ENCODE measurements at regions not wholly inside any gene's neighbourhood (a gene's known extent, or its start where the extent isn't known, plus 50 kb on each side); places are given as distances from the start of the nearest gene placed in this dataset.

DNA sequence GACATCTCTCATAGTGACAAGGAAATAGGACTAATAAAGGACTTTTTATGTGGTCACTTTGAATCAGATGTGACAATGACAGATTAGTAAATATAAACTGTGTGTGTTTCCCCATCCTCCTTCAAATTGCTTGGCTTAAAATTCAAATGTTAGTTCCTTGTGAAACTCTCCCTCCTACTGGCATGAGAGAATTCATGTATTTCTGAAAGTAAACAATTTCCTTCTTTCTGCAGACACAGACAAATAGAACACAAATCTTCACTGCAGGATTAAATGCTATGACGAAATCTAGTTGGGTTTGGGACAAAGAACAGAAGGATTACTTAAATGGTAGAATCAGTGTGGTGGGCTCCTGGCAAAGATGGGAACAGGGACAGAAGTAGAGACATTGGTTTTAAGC, 328.7 kb upstream of the FAM98A start:
- TF ChIP-seq, protein P1, sequence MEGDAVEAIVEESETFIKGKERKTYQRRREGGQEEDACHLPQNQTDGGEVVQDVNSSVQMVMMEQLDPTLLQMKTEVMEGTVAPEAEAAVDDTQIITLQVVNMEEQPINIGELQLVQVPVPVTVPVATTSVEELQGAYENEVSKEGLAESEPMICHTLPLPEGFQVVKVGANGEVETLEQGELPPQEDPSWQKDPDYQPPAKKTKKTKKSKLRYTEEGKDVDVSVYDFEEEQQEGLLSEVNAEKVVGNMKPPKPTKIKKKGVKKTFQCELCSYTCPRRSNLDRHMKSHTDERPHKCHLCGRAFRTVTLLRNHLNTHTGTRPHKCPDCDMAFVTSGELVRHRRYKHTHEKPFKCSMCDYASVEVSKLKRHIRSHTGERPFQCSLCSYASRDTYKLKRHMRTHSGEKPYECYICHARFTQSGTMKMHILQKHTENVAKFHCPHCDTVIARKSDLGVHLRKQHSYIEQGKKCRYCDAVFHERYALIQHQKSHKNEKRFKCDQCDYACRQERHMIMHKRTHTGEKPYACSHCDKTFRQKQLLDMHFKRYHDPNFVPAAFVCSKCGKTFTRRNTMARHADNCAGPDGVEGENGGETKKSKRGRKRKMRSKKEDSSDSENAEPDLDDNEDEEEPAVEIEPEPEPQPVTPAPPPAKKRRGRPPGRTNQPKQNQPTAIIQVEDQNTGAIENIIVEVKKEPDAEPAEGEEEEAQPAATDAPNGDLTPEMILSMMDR (IDR thresholded peaks at IDR 0.05; ENCODE audit: insufficient read depth, low read length) = no peak
- TF ChIP-seq POLR2AphosphoS5 (IDR thresholded peaks at IDR 0.05; ENCODE audit: low read depth) = no peak
- TF ChIP-seq, protein P2, sequence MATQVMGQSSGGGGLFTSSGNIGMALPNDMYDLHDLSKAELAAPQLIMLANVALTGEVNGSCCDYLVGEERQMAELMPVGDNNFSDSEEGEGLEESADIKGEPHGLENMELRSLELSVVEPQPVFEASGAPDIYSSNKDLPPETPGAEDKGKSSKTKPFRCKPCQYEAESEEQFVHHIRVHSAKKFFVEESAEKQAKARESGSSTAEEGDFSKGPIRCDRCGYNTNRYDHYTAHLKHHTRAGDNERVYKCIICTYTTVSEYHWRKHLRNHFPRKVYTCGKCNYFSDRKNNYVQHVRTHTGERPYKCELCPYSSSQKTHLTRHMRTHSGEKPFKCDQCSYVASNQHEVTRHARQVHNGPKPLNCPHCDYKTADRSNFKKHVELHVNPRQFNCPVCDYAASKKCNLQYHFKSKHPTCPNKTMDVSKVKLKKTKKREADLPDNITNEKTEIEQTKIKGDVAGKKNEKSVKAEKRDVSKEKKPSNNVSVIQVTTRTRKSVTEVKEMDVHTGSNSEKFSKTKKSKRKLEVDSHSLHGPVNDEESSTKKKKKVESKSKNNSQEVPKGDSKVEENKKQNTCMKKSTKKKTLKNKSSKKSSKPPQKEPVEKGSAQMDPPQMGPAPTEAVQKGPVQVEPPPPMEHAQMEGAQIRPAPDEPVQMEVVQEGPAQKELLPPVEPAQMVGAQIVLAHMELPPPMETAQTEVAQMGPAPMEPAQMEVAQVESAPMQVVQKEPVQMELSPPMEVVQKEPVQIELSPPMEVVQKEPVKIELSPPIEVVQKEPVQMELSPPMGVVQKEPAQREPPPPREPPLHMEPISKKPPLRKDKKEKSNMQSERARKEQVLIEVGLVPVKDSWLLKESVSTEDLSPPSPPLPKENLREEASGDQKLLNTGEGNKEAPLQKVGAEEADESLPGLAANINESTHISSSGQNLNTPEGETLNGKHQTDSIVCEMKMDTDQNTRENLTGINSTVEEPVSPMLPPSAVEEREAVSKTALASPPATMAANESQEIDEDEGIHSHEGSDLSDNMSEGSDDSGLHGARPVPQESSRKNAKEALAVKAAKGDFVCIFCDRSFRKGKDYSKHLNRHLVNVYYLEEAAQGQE (IDR thresholded peaks at IDR 0.05; ENCODE audit: insufficient replicate concordance, low read depth) = no peak
- no peak for TF ChIP-seq GABPA (IDR thresholded peaks at IDR 0.05; ENCODE audit: low read depth)

Data from HL-60 (cell line).